Stimulated activated CD4-positive, alpha-beta T cell treated with anti-CD3 and anti-CD28 coated beads, Interleukin-1b, Interleukin-23, amount 100 ng/mL, for 4 hours (primary cell): ENCODE measurements at regions not wholly inside any gene's neighbourhood (a gene's known extent, or its start where the extent isn't known, plus 50 kb on each side); places are given as distances from the start of the nearest gene placed in this dataset.

Experiments used
- DNase-seq, 2 donors: peaks; one replicate each; pipeline ENCODE4 v3.0.0-alpha.2; 2020; ENCODE audit warnings: low read depth in 2 of 2

DNA sequence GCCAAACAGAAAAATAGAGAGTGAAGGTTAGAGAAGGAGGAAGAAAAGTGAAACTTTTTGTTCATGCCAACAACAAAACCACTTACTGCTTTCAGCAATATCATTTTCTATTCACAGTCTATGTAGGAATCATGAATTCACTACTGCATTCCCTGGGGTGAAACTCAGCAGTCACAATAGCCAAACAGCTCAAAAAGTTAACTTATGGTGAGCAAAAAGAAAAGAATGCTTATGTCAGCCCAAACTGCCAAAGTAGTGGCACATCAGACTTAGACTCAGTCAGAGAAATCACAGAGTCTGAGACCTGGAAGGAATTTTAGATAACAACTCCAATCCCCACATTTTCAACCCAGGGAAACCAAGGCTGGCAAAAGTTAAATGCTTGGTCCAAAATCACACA is 238.7 kb upstream of the TMCO5A start:
- no peak for DNase-seq

DNA sequence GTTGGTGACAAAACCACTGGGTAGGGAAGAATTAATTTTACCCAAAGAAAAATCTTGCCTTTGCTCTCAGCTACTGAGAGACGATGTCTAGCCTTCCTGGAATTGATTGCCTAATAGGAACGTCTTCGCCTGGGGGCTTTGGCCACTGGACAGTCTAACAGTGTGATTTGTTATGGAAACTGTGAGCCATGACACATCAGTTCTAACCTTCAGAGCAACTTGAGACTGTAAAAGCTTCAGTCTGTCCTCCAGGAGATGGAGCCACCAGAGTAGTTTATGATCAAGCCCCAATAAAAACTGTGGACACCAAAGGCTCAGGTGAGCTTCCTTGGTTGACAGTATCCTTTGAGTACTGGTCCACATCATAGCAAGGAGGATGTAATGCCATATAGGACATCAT is 235.8 kb upstream of the TMCO5A start:
- no peak for DNase-seq

DNA sequence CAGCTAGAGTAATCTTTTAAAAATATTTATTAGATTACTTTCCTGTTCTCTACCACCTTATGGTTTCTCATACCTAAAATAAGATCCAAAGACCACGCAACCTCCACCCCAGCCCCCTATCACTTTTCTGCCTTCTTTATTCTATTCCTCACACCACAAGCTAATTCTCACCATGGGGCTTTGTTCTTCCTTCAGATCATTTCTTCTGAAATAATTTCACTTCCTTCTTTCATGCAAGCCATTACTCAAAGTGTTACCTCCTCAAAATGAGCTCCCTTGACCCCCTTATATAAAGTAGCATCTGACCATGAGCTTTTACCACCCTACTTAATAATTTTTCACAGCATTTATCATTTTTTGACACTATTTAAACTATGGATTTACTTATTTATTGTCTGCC is 233.2 kb upstream of the TMCO5A start:
- no peak for DNase-seq

DNA sequence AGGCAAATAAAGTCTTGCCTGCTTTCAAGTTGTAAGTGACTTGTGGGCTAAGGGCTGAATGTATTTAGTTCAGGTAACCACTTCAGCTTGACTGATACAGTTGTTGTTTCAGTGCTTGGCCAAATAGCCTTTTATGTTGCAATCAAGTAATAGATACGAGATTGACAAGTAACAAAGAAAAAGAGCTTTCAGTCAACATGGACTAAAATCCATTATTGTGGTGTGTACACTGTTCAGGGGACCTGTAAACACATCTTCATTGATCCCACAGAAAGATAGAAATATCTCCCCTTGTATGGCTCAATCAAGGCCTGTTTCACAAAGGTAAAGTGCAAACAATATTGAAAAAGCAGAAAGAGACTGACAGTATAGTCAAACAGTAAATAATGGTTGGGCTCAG is 224.8 kb upstream of the TMCO5A start:
- no peak for DNase-seq

DNA sequence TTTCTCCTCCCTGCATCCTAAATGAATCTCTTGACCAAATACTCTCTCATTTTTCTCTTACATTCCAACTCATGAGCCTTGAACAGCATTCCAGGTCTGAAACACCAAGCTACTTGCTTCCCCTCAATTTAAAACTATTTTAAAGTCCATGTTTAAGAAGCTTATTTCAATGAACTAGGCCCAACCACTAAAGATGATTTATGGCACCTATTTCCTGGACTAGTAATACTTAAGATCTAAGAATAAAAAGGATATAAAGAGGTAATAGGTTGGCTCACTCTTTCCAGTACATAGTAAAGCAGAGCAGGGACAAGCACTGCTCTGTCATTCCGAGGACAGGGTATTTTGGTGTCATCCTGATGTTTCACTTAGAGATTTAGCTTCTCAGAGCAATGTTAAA is 219.3 kb upstream of the TMCO5A start:
- no peak for DNase-seq

DNA sequence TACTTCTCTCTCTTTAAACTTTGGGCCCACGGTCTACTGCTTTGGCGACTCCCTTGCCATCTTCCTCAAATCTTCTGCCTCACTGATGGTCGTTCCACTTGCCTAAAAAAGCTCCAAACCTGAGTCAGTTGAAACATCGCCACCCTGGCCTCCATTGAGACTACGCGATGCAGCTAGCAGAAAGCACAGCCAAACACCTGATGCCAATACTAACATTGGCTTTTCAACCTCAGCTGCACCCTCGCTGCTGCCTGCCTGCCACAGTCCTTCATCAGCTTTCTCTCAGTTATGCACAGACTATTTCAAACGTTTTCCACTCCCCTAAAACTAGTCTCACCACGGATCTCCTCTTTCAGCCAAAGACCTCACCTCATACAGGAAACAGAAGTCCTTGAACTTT is 214.2 kb upstream of the TMCO5A start:
- DNase-seq: no peak

DNA sequence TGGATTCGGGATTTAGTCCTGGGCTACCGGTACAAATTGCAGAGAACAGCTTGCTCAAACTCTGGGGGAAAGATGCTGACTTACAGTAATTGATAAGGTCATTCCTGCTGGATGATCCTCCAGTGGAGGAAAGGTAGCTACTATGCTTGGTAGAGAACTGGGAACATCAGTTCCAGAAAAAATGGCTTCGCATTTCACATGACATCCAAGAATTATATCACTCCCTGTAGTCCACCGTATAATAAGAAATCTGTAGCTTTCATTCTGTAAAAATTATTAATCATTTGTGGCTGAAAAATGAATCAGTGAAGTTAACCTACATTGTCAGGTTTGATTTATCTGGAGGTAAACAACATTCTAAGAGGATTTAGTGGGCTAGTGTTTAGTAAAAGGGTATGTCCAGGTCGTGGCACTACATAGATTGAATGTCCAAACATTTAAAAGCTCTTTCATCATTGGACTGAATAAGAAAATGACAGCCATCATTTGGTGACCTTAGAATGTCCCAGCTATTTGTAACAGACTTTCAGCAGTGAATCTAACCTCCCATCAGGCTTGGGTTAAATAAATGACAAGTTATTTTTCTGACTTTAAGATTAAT is 203.2 kb upstream of the TMCO5A start:
- DNase-seq: no peak

DNA sequence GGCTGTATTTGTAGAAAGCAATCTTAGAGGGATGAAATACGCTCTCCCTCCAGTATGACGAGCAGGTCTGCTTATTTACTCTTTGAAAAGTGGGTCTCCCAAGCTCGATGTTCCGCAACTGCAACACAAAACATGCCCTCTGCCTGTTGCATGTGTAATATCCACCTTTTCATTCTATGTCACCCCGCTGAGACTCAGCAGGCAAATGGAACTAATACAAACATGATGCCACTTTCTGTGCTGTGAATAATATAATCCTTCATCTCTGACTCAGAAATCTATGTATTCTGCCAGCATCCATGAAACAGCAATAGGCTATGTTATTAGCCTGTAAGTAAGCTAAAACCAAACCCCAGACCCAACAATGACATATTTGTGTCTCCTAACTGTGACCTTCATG is 200.8 kb upstream of the TMCO5A start:
- DNase-seq: no peak

DNA sequence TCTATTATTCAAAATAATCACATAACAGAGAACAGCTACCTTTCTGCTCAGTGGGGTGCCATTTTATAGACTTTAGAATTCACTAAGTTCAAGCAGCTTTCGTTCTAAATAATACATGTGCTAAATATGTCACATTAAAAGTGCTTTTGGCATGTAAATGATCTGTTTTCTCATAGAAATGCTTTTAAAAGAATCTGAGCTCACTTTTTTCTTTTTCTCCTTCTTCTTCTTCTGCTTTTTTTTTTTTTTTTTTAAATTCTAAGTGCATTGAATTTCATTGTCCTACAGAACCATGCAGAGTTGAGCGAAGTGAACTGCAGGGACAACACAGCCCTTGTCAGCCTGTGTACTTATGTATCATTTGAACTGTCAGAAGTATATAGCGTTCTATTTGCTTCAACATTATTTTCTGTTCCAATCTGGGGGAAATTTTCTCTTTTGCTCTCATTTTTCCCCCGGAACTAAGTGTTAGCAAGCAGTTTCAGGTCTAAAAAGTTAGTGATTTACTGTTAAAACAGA is 193.8 kb upstream of the TMCO5A start:
- DNase-seq: no peak

DNA sequence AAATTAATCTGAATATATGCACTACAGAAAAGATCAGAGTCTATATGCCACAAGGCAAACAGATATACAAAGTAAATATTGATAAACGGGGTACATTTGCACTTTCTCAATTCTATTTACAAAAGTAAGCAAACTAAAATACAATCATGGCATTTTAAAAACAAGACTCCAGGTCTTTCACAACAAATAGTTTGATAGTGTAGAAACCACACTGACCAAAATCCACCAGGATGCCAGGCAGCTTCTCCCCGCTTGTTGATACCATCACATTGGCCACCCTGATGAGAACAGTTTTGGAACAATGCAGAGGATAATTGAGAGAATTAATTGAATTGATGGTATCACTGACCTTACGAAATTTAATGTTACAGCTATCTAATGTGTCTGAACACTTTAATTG is 190.6 kb upstream of the TMCO5A start:
- no peak for DNase-seq

DNA sequence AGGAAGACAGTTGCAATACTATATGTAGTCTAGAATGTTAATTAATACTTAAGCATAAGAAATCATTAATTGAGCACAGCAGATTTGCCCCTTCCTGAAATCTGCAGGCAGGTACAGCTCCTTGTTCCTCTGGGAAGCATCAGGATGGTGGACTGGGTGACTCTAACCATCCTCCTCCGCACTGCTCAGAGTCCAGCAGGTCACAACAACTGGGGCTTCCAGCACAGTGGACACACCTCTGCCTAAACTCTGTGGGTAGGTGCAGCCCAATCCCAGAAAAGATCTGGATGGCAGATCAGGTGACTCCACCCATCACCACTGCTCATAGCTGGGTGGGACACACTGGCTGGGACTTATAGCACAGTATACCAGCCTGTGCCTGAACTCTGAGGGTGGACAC is 189.9 kb upstream of the TMCO5A start:
- no peak for DNase-seq

DNA sequence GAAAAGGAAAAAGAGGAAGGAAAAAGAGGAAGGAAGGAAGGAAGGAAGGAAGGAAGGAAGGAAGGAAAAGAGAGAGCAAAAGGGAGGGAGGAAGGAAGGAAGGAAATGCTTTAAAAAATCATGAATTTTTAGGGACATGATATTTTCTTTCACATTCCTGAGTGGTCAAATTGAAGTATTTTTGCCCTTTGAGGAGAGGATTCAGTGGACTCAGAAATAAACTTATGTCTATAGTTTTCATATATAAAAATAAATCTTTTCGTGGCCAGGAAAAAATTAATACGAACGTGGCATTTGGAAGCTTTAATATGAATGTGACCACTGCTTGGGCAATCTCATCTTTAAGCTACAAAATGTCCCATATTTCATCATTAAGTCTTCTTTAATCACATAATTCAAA is 183.0 kb upstream of the TMCO5A start:
- no peak for DNase-seq

DNA sequence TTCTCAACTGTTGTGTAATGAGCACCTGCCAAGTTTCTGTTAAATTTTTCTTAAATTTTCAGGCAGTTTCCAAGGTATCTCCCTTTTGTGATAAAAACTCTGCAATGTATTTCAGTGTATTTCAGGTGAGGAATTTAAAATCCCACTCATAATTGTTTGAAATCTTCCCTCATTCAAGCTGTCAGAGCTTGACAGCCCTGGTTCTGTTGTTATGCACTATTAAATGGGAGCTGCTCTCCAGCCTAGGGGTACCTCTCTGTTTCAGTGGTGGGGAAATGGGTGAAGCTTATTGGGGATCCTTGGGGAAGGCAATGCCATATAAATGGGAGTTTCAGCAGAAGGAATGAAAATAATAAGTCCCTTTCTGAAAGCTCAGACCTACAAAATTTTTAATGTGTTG is 178.0 kb upstream of the TMCO5A start:
- no peak for DNase-seq

DNA sequence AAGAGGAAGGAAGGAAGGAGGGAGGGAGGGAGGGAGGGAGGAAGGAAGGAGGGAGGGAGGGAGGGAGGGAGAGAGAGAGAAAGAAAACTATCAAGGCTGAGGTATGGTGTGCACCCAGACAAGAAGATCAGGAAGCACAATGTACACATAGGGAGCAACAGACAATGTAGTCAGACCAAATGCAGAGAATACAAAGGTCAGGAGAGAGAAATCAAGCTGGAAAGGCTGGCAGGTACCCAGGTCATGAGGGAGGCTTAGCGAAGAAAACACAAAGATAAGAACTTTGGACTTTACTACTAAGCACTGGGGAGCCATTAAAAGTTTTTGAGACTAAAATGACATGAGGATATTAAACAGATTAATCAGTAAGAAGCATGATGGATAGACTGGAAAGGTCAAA is 176.0 kb upstream of the TMCO5A start:
- DNase-seq: no peak

DNA sequence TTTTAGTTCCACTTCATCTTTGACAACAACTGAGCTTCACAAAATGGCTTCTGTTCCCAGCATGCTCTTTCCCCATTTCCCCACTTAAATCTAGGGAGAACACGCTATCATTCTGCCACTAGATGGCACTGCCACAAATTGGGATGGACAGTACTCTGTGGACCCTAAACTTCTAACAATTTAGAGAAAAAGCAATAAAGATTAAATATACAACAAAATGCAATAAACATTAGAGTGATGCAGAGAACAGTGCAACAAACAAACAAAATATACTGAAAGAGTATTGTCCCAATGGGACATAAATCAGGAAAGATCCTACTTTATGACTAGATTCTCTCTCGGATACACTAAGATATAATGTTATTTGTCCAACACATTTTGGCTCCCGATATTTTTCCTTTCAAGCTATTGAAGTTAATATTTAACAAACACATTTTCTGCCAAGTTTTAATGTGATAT is 169.7 kb upstream of the TMCO5A start:
- DNase-seq: peak in 1 of 2 donors; percentile 0

DNA sequence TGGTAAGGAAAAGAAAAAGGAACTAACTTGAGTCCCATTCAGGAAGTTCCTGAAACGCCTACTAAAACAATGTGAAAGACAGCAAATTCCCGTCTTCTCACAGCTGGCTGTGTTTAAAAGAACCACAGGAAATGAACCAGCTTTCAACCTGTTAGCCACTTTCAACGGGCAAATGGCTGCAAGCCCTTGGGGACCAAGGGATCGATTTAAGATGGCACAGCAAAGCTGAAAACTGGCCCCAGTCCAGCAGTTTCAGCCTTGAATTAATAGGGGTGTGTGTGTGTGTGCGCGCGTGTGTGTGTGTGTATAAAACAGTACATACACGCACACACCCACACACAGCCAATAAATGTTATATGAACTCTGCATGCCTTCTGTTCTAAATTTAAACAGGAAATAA is 168.7 kb upstream of the TMCO5A start:
- DNase-seq: no peak

DNA sequence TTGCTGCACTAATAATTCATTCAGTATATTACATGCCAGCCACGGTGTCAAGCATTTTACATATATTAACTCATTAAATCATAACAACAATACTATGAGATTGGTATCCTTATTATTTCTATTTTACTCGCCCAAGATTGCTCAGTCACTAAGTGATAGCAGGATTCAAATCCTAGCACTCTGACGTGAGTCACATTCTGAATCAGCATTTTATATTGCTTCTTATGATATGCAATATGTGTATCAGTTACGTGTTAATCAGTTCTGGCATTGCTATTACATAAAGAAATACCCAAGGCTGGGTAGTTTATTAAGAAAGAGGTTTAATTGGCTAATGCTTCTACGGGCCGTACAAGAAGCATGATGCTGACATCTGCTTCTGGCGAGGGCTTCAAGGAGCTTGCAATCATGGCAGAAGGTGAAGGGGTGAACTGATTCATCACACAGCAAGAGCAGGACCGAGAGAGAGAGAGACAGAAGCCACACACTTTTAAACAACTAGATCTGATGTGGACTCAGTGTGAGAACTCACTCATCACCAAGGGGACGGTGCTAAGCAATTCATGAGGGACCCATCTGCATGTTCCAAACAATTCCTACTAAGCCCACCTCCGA is 166.5 kb upstream of the TMCO5A start:
- no peak for DNase-seq

DNA sequence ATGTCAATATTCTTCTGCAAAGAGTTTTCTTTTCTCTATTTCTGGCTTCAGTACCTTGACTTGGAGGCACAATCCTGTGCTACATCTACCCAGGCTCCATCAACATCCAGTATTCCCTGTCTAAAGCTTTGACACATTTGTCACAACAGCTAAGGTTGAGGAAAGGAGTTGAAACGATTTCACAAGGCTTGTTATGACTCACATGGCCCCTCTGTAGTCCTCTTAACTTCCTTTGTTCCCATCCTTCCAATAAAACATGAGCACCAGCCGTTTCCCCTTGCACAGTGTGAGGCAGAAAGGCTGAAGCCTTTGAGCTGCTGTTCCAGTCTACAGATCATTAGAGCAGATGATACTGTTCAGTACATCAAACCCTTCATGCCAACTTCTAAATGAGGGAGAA is 163.0 kb upstream of the TMCO5A start:
- no peak for DNase-seq

DNA sequence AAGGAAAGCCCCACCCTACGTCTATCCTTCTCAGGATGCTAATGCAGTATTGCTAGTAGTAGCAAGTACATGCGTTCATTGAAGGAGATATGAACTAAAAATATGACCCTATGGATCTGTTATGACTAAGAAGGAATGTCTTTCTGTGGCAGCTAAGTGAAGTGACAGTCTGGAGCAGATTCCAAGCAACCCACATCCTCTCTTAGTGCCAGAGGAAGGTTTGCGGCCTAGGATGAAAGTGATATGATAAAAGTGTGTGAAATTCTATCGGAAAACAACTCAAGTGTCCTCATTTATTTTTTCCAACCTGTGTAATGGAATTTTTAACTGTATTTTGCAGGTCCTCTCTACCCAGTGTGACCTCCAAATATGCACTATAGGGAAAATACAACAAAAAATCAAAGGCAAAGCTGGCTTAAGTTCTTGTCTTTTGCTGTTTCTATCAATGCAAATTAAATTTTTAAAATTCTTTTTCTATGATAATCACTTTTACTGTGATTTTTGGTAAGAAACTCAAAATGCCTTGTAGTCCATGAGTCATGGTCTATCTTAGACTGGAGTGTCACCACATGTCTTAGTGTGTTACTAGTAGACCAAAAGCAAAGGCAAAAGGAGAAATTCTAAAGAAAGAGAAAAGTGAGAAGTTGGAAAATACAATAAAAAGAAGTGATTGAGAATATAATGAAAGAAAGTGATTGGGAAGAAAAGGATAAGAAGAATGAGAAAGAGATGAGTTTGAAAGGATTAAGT is 161.2 kb upstream of the TMCO5A start:
- no peak for DNase-seq

DNA sequence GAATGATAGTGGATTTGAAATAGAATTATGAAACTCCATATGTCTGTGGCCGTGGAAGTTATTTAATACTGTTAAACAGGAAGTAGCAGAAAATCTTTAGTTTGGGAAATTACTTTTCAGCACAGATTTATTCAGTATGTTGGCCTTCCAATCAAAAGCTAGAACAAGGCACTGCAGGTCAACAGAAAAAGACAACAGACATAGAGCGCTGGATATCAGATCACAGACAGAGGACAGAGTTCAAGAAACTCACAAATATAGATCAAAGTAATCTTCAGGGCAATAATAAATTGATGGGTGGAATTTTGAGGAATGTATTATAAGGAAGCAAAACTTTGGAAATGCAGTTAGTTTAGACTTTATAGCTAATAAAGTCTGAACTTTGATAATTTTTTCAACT is 159.5 kb upstream of the TMCO5A start:
- DNase-seq: no peak

DNA sequence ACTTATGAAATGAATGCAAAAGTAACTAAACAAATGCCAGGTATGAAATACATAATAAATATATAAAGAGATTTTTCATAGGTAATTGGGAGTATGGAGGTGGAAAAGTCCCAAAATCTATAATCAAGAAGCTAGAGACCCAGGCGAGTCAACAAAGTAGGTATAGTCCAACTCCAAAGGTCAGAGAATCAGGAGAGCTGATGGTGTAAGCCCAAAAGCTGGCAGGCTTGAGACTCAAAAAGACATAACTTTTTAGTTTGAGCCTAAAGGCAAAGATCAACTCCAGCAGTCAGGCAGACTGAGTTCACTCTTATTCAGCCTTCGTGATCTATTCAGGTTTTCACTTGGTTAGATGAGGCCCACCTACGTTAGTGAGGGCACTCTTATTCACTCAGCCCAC is 157.4 kb upstream of the TMCO5A start:
- DNase-seq: no peak

DNA sequence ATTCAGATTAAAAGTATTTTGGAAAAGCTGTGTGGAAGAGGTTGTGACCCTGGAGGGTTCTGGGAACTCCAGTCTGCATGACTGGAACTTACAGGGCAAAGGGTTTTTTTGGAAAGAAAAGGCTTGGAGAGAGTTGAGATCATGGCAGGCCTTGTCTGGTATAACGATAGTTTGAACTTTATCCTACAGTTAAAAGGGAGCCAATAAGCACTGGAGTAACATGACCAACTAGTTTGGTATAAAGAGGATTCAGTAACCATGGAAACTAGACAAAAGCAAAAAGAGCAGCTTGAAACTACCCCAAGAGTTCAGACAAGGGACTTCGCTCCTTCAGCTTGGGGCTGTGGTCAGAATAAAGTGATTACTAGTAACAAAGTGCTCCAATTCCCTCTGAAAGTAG is 151.2 kb upstream of the TMCO5A start:
- no peak for DNase-seq

DNA sequence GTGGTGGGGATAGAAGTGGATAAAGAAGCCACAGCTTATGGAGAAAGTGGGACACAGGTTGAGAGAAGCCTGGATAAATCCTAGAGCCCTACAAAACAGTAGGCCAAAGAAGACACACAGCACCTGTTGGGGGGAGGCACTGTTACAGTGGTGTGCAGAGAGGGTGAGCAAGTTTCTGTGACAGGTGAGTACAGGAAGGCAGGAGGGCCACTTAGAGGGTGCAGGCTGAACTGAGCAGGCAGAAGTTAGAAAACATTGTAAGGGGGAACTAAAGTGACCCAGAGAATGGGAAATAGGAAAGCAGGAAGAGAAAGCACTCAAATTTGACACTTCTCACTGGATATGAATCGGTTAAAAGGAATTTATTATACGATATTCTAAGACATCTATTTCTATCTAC is 146.1 kb upstream of the TMCO5A start:
- DNase-seq: no peak
